GM19035 (cell line): ENCODE measurements at regions not wholly inside any gene's neighbourhood (a gene's known extent, or its start where the extent isn't known, plus 50 kb on each side); places are given as distances from the start of the nearest gene placed in this dataset.

Experiments used
- ATAC-seq: cut with Tn5 transposase; IDR thresholded peaks from one replicate; pipeline ENCODE4 v1.9.1; 2021; ENCODE audit not compliant: unreplicated experiment

DNA sequence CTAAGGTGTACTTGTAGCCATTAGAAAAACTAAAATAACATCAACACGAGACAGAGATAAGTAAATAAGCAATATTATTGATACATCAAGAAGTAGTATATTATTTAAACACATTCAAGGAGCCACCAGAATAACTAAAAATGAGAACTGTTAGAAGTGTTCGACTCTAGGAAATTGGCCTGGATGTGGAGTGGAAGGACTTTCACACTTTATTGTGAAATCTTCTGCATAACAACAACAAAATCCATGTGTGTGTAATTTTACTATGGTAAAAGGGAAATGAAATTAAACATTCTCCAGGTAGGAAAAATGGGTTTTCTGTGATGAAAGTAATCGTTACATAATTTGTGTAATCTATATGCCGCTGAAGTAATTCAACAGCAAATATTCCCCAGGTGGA lies 96.3 kb upstream of the RNF152 start:
- no peak for ATAC-seq

DNA sequence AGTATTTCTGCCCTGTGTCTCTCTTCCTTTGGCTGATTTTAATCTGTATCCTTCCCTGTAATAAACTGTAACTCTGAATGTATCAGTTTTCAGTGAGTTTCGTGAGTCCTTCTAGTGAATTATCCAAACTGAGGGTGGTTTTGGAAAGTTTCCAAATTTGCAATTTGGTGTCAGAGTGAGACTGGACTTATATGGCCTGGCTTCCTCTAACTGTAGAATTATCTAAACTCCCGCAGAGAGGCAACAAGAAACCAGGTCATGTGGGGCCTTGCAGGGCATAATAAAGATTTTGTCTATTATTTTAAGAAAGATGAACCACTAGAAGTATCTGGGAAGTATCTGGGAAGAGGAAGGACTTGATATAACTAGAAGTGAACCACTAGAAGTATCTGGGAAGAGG lies 95.3 kb upstream of the RNF152 start:
- ATAC-seq: no peak

DNA sequence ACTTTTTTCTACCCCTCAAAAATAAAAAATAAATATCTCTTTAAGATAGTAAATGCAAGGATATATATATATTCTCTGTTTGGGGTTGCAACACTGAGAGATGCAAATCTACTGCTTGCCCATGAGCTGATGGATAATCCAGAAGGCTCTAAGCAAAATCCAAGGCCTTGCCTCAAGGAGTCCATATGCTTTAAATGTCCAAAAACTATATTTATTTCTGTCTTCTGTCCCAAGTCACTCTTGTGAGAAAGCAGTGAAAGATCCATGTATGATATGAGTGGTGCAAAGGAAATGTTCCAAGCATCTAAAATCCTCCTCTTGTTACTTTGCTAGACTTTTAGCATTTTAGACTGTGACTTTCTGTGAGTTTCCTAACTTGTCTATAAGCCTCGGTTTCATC lies 92.9 kb upstream of the RNF152 start:
- no peak for ATAC-seq

DNA sequence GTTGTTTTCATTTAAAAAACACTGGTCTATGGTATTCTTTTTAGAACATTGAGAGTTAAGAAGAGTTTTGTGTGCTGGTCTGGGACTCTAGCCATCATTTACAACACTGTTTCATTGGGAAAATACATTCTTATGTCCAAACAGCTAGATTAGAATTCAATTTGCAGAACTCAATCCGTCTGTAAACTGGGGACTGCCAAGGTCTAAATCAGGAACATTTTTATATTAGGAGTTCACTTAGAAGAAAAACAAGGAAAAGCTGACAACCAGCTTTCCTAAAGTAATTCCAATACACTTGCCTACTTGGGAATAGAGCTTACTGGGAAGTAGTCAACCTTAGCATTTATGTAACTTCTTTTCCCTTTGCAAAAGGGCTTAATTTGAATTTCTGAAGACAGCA lies 91.5 kb upstream of the RNF152 start:
- ATAC-seq: no peak

DNA sequence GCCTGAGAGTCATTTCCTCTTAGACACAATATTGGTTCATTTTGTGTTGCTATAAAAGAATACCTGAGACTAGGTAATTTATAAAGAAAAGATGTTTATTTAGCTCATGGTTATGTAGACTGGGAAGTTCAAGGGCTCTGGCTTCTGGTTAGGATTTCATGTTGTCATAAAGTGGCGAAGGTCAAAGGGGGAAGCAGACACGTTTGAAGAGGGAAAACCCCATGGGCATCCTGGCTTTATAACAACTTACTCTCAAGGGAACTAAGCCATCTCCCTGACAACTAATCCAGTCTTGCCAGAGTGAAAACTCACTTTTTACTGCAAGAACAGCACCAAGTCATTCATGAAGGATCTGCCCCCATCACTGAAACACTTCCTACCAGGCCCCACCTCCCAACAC lies 89.7 kb upstream of the RNF152 start:
- no peak for ATAC-seq

DNA sequence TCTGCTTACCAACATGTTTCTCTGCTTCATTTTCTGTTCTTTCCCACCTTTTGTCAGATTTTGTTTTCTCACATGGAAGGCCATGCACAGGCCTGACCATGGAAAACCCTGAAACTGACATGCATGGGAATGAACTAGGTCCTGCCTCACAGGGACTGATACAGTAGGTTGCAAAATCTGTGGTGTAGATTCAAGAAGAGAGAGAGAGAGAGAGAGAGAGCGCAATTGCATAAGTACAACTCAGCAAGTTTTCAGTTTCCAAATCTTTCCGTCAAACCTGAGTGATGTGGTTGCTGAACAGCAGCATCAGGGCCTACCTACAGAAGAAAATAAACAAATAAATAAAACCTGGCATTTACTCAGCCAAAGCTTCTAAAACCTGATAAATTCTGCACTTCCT lies 87.5 kb upstream of the RNF152 start:
- no peak for ATAC-seq

DNA sequence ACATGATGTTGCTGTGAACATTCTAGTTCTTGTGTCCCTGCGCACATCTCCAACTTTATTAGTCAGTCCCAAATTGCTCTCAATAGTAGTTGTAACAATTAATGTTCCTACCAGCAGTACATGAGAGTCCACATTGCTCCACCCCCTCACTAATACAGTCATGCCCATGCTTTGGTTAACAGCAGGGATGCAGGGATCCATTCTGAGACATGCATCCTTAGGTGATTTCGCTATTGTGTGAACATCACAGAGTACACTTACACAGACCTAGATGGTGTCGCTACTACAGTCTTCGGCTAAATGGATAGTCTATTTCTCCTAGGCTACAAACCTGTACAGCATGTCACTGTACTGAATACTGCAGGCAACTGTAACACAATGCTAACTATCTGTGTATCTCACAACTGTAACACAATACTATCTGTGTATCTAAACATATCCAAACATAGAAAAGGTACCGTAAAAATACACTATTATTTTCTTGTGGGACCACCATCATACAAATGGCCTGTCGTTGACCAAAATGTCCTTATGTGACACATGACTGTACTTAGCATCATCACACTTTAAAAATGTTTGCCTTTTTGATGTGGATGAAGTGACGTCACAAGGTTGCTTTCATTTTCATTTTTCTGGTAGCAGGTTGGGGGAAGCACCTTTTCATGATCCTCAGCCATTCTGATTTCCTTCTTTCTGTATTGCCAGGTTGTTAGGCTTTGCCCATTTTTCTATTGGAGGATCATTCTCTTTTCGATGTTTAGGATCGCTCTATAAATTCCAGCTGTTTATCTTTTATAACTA lies 82.9 kb upstream of the RNF152 start:
- ATAC-seq: no peak

DNA sequence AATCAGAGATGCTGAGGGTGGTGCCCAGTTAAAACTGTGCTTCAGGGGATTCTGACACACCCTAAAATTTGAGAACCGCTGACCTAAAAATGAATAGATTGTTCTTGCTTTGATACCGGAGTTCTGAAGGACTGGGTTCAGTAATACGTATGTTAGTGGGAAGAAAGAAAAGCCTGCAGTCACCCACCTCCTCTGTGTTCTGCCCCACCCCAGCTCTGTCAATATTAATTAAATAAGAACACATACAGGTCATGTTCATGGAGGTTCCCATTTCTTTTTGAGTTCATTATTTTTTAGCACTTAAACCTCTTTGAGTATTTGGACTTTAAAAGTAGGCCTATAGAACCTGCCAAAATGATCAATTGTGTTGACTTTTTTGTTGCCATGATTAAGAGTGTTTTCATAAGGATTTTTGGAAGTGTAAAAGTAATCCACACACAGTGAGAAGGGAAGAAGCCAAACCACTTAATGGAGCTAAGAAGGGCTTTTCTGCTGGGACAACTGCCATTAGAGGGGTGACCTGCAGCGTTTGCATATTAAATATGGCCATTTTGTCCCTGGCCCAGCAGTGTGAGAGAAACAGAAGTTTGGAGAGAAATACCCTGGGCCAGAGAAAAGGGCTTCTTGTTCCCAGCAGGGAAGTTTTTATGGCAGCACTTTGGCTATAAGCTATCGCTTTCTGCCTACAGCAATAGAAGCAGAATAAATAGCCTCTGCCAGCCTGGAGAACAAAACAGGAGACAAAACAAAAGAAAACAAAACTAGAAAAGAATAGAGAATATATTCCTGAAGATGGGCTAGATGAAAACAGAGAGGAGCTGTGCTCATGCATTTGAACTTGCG lies 80.7 kb upstream of the RNF152 start:
- no peak for ATAC-seq

DNA sequence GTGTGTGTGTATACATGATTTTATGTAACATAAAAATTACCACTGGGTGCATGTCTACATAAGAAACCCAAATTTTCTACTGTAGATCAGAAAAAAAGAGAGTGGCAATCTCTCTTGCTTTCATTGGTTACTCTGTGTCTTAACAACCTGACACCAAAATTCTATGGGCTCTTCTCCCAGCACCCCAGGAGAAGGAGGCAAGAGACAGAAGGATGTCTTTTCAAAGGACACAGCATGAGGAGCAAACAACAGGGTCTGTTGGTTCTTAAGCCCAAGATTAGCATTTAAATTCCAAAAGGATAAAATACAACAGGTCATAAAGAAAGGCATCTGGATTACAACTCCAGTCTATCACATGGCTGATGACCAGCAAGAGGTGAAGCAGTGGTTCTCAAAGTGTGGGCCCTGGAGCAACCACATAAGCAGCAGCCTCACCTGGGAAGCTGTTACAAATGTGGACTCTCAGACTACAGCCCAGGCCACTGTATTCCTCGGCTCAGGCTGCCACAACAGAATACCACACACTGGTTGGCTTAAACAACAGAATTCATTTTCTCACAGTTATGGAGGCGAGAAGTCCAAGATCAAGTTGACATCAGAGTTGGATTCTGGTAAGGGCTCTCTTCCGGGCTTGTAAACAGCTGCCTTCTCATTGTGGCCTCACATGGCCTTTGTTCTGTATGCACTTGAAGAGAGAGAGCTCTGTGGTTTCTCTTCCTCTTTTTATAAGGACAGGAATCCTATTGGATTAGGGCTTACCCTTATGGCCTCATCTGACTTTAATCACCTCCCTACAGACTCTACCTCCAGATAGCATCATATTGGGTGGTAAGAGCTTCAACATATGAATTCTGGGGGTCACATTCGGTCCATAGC lies 79.8 kb upstream of the RNF152 start:
- ATAC-seq: peak; percentile 71

DNA sequence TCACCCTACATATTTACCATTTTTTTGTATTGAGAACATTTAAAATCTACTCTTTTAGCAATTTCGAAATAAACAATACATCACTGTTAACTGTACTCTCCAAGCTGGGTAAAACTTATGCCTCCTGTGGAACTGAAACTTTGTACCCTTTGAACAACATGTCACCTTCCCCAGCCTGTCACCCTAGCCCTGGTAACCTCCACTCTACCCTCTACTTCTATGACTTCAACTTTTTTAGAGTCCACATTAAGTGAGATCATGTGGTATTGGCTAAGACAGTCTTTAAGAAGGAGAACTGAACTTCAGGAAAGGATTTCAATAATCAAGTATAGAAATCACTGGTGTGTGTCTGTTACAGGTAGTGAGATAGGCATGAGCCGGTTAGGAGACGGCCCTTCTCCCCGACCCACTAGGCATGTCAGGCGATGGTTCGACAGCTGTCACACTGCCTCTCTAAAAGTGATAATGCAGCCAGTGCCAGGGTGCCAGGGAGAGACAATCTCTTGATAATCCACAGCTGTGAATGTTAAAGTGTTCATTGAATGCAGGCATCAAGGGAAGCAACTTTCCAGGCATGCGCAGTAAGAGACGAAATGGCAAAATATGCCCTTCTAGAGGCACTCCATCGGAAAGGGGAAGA lies 74.6 kb upstream of the RNF152 start:
- ATAC-seq: no peak

DNA sequence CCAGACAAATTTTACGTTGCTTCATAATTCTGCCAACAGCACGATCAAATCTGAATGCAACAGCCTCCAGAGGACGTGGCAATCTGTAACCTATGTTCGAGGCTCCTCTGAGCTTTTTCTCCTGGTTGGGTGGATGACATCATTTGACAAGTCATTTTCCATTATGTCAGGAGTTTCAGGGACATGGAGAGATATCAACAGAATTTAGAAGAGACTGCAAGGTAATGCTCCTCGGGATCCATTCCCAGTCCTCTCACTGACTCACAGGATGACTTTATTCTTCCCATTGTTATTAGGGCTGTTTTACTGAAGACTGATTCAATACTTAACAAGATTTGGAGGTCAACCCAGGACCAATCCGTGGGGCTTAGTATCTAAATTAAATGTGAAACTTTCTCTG lies 72.5 kb upstream of the RNF152 start:
- ATAC-seq: no peak

DNA sequence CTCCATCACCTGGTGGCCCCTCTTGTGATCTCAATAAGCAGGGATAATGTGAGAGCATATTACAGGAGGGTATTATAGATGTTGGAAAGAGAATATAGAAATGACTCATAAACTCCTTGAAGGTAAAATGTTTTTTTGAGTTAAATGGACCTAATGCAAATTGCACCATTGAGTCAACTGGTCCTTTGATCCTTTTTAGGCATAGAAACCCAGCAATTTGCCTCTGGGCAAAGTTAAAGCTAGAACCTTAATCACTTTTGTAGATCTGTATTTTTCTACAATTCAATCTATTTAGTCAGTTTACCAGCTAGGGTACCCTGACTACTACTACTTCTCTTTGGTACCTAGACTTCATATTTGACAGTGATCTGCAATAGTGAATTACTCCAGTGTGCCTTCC lies 71.8 kb upstream of the RNF152 start:
- ATAC-seq: no peak

DNA sequence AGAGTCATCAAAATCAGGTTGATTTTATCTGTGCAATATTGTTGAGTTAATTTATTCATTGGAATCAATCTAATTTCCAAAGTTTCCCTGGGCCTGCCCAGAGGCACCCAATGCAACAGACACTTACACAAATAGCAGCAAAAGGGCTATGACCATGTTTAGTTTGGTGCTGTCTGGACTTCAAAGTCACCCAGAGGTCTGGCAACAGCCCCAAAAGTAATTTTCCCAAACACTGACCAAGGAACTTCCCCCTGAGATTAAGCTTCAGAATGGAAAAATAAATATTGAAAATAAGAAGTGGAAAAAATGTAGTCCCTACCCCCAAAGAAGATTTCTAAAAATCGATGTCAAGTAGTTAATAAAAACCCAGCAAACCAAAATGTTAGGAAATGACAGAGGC lies 70.9 kb upstream of the RNF152 start:
- ATAC-seq: no peak

DNA sequence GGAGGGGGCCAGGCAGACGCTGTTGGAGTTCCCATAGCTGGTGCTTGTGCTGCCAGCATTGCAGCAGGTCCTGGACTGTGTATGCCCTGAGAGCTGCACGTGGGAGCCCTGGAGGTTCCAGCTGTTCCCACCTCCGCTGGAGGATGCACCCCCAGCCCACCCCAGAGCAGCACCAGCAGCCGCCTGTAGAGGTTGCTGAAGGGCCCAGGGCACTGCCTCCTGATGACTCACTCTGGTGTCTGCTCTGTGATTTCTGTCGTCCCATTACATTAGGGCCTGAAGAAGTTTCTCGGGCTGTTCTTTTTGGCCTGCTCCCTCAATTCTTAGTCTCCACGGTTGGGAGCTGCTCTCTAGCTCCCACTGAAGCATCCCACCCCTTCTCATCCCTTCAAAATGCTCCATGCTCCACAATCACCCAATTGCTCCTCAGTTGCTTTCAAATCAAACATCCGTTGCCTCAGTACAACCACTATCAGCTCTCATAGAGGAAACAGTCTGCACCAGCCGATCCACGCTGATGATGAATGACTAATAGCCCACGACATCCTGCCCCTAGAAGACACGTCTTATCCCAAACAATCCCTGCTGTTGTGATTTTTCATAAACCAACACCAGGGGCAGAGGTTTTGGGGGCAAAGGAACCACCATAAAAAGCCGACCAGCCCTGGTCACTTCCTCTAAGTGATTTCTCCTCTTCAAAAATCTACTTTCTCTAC lies 65.2 kb upstream of the RNF152 start:
- no peak for ATAC-seq

DNA sequence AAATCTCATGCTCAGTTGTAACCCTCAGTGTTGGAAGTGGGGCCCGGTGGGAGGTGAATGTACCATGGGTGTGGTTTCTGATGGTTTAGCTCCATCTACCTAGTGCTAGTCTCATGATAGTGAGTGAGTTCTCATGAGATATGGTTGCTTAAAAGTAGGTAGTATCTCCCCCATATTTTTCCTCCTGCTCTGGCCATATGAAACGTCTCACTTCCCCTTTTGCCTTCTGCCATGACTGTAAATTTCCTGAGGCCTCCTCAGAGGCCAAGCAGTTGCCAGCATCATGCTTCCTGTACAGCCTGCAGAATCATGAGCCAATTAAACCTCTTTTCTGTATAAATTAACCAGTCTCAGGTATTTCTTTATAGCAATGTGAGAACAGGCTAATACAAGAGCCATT lies 62.8 kb upstream of the RNF152 start:
- peak; percentile 27 for ATAC-seq

DNA sequence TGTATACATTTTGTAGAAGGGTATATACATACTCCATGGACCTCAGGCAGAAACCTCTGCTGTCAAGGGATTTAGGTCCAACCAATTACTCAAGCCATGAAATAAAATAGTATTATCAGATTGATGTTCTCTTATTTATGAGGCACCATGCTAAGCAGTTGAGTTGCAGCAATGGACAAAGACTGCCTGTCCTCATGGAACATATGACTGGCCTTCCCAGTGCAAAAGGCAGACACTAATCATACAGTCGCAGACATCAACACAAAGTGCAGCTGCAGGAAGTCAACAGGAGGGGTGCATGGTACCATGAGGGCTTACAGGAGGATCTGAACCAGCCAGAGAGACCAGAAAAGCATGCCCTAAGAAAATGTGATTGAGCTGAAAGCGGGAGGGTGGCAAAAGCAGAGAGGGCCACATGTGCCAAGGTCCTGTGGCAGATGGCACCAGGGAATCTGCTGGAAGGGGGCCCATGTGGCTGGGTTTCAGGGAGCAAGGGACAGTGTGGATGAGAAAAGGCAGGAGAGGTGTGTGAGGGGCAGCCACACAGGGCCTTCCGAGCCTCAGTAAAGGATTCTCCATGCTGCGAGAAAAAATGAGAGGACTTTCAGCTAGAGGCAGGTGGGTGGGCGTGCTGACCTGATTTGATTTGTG lies 61.4 kb upstream of the RNF152 start:
- no peak for ATAC-seq

DNA sequence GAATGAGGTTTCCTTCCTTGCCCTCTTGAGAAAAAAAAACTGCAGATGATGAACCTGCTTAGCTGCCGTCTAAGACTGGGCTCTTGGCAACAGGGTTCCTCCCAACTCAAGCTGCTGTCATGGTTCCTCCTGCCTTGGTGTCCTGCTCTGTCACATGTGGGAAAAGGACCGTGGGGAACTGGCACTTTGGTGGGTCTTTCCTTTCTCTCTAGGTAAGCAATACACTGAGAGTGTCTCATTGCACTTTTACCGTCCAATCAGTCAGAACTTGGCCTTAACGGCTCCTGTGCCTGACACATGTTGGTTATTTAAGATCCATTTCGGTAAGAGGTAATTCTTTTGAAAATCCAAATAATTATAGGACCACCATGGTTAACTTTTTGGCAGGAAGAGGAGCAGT lies 60.8 kb upstream of the RNF152 start:
- no peak for ATAC-seq

DNA sequence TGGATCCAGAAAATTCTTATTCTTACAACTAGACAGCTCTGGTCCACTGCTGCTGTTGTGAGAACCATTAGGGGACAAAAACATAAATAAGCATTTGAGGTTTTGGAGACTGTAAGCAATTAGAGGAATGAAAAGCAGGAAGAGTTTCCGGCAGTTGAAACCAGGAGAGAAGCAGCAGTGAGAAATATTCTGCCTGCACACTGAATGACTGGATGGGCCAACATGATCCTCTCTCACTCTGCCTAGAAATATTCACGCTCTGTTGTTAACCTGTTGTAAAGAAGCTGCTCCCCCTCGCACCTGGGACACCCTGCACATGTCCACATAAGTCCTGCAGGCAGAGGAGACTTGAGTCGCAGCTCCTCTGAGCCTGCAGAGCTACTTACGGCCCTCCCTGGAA lies 60.4 kb upstream of the RNF152 start:
- no peak for ATAC-seq

DNA sequence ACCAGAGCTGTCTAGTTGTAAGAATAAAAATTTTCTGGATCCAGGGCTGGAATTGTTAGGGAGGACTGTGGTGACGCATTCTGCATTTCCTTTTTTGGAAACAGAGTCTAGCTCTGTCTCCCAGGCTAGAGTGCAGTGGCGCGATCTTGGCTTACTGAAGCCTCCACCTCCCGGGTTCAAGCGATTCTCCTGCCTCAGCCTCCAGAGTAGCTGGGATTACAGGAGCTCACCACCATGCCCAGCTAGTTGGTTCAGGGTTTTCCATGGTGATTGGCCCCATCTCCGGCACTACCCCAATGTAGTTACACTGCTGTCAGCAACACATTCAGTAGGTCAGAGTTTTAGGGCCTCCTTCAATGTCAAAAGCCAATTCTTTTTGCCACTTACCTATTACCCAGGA lies 58.6 kb upstream of the RNF152 start:
- no peak for ATAC-seq

DNA sequence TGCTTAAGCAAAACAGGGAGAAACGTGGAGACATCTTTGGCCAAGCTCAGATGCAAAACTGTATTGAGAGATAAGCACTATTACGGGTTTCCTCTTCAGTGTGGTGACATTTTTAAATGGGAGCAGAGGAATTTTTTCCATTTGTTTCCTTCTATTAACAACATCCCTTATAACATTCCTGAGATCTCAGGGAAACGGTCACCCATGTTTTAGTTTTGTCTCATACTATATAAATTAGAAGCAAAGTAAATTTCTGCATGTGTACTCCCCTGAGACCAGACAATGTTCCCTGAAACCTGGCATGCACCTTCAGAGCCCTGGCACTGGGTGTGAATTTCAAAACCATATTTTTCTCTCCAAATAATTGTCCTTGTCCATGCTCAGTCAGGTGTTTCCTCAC lies 57.6 kb upstream of the RNF152 start:
- no peak for ATAC-seq
